GM19043 (cell line): ENCODE measurements at regions not wholly inside any gene's neighbourhood (a gene's known extent, or its start where the extent isn't known, plus 50 kb on each side); places are given as distances from the start of the nearest gene placed in this dataset.

ENCODE experiments used
- ATAC-seq: cut with Tn5 transposase; IDR thresholded peaks from one replicate; pipeline ENCODE4 v1.9.1; 2021; ENCODE audit warnings: low read depth; ENCODE audit not compliant: unreplicated experiment

DNA sequence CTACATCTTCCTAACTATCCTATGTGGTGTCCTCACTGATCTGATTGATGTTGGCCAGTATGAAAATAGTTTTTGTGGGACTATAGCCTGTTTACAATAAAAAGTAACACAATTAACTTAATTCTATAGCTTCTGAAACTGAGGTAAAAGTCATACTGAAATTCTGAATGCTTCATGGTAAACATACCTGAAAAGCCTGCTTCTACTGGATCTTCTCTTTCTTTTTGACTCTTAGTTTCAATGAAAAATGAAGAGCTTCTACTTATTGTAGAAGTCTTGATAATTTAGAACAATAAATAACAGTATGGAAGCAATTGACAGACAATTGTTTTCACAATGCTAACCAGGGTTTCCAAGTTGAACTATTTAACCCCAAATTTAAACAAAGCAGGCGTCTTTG is 383.9 kb upstream of the MMS22L start:
- no peak for ATAC-seq

DNA sequence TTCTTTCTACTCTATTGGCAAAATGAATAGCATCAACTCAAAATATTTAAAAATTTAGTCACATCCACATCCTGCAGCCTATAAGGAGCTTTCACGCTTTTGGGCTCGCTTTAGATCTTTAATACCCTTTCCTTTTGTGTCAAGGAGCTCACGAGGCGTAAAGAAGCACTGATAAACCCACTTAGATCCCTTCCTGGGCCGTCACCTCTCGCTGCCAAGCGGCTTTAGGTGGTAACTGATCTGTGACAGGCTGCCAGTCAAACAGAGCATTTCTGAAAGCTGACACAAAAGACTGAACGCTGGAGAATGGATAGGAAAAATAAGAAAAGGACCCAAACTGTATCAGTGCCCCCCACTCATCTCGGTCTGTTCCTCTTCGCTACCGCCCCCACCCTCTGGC is 385.7 kb upstream of the MMS22L start:
- ATAC-seq = peak; percentile 31

DNA sequence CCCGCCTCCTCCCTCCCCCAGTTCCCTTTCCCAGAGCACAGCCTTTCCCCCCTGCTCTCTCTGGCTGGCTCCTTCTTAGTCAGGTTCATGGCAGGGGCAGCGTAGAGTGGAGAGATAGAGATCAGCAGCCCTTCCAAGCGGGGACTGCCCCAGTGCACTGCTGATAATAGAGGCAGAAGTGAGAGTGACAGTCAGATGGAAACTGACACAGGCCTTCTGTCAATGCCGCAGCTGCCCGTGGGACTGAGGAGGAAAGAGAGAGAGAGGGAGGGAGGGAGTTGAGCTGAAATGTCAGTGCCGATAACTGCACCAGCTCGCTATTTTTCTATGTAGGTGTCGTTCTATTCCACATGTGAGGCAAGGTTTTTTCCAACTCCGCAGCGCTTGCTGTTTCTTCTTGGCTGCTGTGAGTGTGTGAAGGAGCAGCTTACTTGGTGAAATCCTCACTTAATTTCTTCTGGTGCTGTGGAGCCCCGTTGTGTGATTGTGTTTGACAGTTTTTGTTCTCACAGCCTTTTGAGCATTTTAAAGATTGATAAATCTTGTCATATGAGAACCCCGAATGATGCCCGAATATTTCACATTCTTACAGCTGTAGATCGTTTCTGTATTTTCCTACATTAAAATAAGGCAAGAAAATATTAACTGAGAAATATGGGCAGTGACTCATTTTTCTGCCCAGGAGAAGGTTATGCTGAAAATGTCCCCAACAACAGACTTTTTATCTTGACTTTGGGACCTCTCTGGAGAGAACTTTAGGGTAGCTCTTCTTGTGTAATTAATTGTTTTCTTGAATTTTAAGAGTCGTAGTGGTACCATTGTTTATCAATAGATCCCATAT is 386.4 kb upstream of the MMS22L start:
- peak; percentile 100 for ATAC-seq

DNA sequence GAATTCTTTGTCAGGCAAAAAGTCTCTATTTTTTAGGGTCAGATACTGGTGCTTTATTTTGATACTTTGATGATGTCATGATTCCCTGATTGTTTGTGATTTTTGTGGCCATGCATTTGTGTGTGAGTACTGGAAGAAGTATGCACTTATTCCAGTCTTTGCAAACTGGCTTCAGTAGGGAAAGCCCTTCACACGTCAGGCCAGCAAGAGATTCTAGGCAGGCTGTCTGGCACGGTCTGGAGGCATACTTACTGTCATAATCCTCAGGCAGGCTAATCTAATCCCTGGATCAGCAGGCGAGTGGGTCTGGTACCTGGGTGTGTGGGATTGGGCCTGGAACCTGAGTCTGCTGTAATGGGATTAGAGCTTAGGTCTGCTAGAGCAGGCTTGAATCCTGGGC is 391.8 kb upstream of the MMS22L start:
- no peak for ATAC-seq

DNA sequence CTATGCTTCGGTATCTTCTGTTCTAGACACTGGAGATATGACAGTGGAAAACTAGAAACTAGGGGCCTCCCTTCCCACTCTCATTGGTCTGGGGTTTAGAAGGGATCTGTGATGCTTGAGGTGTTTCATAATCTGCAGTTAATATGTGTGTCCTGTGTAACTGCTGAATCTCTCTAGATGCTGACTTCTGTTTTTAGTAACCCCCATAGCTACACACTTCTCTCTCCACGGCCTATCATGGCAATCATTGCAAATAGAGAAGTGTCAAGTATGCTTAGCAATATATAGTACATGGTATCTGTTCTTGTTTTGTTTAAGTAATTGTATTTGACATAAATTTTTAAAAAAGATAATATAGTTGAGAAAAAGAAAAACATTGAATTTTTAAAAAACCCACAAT is 394.6 kb upstream of the MMS22L start:
- ATAC-seq = no peak

DNA sequence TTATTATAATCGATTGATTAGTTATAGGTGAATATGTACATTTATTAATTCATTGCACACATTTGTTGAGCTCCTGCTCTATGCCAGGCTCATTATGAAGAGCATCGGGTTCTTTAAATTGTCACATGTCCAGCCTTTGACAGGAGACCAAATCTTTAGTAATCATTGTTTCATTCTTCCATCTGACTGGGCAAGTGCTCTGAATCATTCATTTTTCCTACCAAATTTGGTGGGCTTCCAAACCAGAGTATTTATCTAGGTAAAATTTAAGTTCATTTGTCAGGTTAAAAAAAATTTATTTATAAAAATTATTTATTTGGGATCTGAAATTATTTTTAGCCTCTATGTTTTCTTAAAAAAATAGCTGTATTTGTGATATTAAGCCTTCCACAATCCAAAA is 404.9 kb upstream of the MMS22L start:
- no peak for ATAC-seq

DNA sequence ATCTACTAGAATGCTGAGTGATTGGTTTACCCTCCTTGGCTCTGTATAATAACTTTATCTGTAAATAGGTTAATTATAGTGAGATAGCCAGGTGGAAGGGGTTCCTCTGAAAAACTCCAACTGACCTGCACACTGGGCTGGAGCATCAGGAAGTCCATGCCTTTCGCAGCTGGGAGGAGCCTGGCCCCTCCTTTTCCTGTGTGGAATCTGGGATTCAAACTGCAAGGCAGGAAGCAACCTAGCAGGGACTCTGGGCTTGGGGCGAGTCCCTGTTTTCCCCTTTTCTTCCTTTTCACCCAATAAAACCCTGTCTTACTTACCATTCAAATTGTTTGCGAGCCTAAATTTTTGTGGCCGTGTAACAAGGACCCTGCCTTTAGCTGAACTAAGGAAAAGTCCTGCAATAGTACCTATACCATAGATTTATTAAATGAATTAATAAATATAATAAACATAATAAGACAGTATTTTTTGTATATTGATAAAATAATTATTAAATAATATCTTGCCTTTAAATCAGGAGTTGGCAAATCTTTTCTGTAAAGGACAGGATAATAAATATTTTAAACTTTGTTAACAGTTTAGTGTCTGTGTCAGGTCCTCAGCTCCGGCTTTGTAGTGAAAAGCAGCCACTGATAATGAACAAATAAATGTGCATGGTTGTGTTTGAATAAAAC is 406.2 kb upstream of the MMS22L start:
- no peak for ATAC-seq

DNA sequence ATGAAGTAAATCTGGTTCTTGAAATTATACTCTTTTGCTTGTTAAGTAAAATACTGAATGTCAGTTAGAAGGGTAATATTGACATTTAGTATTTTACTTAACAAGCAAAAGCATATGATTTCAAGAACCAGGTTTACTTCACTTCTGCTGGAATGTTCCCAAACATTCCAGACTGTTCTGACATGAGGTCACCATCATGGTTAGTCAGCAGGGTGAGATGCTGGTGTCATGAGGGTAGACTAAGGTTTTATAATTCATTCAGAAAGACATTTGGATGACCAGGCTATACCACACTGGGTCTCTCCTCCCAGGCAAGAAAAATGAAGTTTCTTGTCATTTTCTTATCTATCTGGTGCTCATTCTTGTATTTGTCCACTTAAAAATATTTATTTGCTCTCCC is 414.4 kb upstream of the MMS22L start:
- ATAC-seq = no peak

DNA sequence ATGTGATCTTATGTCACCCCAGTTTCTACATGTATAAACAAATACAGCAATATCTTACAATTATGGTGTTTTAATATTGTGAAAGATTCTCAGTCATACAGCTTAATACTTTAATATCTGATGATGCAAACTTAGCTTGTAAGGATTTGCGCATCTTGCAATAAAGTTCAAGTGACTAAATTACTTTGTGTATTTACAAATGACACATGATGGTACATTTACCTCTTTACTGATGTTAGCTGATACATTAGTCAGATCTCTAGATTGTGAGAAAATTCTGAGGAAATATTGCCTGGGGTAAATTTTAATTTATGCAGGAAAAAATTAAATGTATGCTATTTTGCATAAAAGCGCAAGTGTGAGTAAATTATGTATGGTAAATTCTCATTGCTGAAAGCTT is 418.8 kb upstream of the MMS22L start:
- ATAC-seq = no peak

DNA sequence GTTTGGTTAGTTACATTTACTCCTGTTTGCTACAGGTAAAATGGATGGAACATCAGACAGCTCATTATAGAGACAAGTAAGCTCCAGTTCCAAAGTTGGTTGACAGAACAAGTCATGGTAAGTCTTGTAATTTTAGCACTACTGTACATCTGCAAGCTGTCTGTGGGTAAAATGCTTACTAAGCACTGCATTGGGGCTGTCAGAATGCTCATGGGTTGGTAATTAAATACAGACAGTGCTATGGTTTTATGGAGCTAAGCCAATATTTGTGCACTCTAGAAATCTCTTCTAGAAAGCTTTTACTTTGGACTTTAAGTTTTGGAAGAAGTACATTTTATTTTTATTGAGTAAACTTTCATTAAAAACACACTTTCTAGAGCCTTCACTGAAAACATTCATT is 419.2 kb upstream of the MMS22L start:
- ATAC-seq = no peak

DNA sequence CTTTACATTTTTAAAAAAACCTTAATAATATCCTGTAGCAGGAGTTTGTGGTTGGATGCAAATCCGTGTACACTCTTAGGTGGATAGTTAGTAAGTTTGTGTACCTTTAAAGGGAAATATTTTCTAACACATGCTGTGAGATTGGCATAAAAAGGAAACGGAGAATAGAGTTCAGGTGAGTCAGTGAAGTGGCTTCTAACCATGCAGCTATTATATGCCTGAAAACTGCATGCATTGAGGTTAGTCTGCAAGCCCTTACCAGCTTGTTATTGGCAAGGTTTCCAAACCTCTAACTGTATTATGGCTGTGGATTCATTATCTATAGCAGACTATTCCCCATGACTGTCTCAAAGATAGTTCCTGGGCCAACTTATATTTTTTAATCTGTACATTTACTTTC is 420.6 kb upstream of the MMS22L start:
- ATAC-seq = no peak

DNA sequence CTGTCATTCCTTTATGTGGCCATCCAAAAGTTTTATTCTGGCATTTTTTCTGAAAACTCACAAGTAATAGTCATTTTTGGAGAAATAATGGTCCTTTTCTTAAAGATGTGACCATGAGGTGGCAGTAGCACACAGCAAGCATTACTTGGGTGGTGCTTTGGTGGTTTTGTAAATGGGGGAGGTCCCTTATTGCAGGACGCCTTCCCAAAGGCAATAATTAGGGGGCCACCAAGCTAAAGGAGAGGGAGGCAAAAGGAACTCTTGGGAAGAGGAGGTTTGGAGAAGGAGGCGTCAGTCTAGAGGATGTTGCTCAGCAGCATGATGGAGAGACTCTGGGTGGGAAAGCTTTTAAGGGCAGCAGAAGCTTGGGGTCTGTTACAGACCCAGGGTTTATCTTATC is 422.6 kb upstream of the MMS22L start:
- ATAC-seq = no peak

DNA sequence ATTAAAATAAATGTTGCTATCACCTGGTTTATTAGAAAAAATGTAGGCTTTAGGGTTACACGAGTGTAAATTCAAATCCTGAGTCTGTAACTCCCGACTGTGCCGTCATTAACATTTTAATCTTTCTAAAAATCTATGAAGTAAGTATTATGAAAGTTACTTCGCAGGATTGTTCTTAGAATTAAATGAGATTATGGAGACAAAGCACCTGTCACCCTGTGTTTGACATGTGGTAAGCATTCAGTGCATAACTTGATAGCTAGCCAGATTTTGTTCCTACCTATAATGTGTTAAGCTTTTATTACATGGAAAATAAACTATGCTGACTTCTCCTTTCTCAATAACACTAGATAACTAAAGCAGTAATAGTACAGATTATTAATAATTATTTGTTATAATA is 429.7 kb upstream of the MMS22L start:
- no peak for ATAC-seq

DNA sequence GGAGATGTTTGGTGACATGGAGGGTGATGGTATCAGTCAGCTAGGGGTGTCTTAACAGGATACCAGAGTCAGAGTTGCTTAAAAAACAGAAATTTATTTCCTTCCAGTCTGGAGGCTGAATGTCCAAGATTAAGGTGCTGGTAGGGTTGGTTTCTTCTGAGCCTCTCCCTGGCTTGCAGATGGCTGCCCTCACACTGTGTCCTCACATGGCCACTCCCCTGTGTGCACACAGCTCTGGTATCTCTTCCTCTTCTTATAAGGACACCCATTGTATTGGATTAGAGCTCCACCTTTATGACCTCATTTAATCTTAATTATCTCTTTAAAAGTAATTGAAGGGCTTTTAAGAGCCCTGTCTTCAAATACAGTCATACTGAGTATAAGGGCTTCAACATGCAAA is 431.8 kb upstream of the MMS22L start:
- ATAC-seq = no peak

DNA sequence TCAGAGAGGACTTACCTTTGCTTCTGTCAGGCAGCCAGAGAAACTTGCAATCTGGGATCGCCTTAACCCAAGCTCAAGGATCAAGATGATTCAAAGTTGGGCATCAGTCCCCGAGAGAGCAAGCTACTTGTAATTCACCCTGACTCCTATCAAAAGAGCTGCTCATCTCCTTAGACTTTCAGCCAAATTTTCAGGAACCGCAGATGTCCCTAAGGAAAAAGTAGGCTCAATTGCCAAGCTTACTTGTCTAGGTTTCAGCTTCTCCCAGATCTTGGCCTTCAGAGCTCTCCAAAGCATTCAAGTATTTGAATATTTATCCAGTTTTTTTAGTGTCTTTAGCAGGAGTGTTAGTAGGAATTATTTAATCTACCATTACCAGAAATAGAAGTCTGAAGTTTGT is 434.1 kb upstream of the MMS22L start:
- ATAC-seq = no peak

DNA sequence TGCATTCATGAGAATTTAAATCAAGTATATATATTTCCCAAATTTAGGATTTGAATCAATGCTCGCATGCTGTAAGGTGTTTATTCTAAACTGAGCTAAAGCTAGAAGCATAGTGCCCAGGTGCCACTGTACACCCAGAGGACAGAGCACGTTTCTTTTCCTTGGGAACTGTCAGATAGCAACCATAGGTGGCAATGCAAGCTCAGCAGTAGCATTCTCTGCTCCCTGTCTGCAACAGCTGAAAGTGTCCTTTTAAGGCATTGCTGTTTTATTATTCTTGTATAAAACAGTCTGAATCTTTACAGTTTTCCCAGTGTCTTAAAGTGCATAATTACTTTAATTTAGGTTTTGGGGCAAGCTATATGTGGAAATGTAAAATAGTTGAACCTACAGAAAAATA is 443.4 kb upstream of the MMS22L start:
- no peak for ATAC-seq

DNA sequence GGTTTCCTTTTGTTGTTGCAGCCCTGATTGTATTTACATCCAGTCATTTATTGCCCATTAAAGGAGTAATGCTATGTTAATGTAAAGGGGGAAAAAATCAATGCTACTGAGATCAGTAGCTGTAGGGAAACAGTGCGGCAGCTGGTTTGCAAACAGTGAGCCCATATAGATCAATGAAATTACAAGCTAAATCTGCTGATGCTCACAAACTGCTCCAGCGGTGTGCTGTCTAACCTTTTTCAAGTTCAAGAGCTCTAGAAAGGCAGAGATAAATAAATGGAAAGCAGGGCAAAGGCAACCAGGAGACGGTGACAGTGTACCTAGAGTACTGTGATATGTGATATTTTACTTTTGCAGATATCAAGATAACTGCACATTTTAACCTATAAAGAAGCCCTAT is 449.0 kb upstream of the MMS22L start:
- ATAC-seq = no peak

DNA sequence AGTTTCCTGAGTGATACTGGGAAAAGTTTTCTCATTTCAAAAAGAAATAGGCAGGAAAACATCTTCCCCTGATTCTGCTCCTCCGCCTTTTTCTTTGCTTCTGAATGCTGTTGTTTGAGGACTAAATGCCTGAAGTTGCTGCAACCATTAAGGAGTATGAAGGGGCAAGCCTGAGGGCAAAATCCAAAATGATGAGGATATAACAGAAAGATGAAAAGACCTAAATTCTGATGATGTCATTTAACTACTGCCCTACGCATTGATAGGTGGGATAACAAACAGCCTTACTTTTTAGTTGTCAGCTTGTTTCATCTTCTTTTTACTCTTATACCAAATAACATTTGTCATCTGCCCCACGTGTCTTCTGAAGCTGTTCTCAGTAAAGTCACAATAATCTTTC is 474.6 kb upstream of the MMS22L start:
- ATAC-seq = no peak

DNA sequence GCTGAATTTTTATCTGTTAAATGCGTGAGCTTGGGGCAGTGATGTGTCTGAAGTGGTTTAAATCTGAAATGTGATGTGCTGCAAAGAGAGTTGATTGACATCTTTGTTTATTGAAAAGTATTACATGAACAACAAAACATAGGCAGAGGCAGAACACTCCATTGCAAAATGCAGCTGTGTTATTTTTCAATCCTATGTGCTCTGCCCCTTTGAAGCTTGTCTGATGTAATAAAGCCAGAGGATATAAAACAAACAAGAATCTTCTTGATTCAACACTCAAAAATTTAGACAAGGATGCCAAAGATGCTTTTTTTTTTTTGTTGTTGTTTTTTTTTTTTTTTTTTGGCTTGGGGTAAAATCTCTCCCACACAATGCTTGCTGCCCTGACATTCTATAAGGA is 482.4 kb upstream of the MMS22L start:
- ATAC-seq = no peak

DNA sequence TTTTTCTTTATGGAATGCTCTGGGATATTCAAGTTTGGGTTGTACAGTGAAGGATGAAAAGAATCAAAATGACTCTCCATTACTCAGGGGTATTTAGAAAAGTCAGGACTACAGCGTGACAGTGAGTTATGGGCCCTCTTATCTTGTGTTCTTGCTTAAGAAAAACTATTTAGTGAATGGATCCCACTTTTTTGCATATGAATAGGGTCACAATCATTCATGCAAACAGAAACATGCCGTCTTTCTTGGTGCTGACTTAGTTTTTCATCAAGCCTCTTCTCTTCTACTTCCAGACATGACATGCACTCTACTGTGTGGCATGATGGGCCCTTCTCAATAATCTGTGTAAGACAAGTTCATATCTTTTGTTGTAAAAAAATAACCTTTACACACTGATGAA is 488.4 kb upstream of the MMS22L start:
- no peak for ATAC-seq

DNA sequence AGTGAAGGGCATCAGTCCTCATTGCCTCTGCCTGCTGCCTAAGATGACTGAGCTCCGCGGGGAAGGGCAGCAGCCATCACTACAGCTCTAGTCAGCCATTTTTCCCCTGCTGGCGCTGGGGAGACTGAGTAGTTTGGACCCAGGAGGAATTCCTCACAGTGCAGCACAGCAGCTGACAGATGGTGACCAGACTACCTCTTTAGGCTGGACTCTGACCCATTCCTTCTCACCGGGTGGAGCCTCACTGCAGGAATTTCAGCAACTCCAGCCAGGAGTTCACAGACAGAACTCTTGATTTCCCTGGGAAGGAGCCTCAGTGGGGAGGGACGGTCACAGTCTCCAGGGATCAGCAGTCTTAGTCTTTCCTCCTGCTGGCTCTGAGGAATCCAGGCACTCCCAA is 492.0 kb upstream of the MMS22L start:
- ATAC-seq = no peak

DNA sequence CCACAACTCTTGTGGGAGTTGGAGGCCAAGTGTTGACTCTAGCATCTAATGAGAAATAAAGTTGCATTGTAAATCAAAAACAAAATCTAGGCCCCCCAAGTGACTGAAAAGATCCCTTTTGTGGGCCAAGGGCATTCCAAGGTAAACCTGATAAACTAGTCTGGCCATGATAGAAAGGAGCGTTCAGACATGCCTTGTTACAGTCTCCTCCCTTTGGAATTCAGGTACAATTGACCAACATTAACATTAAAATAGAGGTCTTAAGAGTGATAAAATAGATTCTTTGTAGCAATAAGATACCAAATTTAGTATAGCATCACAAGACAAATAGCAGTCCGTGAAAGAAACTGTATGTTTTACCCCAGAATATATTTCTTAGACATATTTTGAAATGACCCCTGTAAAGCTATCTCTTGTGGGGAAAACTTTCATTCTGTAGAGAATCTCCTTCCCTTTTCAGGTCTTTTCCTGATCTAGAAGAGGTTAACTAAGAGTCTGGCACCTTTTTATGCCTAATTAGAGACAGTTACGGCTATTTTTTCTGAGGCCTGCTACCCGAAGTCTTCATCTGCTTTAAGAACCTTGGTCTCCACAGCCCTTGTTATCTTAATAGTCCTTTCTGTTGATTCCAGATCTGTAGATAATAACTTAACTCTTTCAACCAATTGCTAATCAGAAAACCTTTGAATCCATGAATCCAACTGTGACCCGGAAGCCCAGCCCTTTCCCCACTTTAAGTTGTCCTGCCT is 495.4 kb upstream of the MMS22L start:
- no peak for ATAC-seq
